ENCODE measurements at regions not wholly inside any gene's neighbourhood (a gene's known extent, or its start where the extent isn't known, plus 50 kb on each side); places are given as distances from the start of the nearest gene placed in this dataset.

- peaks cover 0 to 4% (median 0%) of the 10 kb centered on the region in 3 donors for H3K9me3 ChIP-seq
- H3K4me1 ChIP-seq: peaks cover 0 to 6% (median 0%) of the 10 kb centered on the region in 3 donors
- 88 to 89% methylated on average over 2 to 3 of the region's 3 CpGs for WGBS, 2 donors (ENCODE audit: low coverage in 1 of 2)
- no peak overlapping the region for H3K4me3 ChIP-seq
- no peak for TF ChIP-seq POLR2A (IDR thresholded peaks at IDR 0.05)
- TF ChIP-seq POLR2AphosphoS5 (IDR thresholded peaks at IDR 0.05): no peak
- TF ChIP-seq, protein P1, sequence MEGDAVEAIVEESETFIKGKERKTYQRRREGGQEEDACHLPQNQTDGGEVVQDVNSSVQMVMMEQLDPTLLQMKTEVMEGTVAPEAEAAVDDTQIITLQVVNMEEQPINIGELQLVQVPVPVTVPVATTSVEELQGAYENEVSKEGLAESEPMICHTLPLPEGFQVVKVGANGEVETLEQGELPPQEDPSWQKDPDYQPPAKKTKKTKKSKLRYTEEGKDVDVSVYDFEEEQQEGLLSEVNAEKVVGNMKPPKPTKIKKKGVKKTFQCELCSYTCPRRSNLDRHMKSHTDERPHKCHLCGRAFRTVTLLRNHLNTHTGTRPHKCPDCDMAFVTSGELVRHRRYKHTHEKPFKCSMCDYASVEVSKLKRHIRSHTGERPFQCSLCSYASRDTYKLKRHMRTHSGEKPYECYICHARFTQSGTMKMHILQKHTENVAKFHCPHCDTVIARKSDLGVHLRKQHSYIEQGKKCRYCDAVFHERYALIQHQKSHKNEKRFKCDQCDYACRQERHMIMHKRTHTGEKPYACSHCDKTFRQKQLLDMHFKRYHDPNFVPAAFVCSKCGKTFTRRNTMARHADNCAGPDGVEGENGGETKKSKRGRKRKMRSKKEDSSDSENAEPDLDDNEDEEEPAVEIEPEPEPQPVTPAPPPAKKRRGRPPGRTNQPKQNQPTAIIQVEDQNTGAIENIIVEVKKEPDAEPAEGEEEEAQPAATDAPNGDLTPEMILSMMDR (IDR thresholded peaks at IDR 0.05): no peak
- no peak for TF ChIP-seq EP300 (IDR thresholded peaks at IDR 0.05)
- no peaks in the 10 kb centered on the region for H3K36me3 ChIP-seq
- no peak for ATAC-seq
- H3K27ac ChIP-seq: no peak overlapping the region
- no peaks in the 10 kb centered on the region for H3K27me3 ChIP-seq
Measured at GRCh38 chr2:16060936-16061338, 120.6 kb downstream of the MYCN start.

GRCh38 chr2:16060125-16060935, 120.0 kb downstream of the MYCN start:
- no peak for TF ChIP-seq POLR2AphosphoS5 (IDR thresholded peaks at IDR 0.05)
- TF ChIP-seq POLR2A (IDR thresholded peaks at IDR 0.05): no peak
- TF ChIP-seq, protein P1 (IDR thresholded peaks at IDR 0.05): no peak
- no peak for TF ChIP-seq EP300 (IDR thresholded peaks at IDR 0.05)
- WGBS, 2 donors (ENCODE audit: low coverage in 1 of 2): 69 to 89% methylated on average over 2 to 3 of the region's 3 CpGs
- Histone ChIP-seq H3K27ac (no peak overlapping the region), H3K4me1 (peaks cover 0 to 12% (median 0%) of the 10 kb centered on the region in 3 donors), H3K36me3 (no peaks in the 10 kb centered on the region), H3K4me3 (no peak overlapping the region), H3K27me3 (no peaks in the 10 kb centered on the region), H3K9me3 (peaks cover 0 to 4% (median 0%) of the 10 kb centered on the region in 3 donors)
- no peak for ATAC-seq

DNA sequence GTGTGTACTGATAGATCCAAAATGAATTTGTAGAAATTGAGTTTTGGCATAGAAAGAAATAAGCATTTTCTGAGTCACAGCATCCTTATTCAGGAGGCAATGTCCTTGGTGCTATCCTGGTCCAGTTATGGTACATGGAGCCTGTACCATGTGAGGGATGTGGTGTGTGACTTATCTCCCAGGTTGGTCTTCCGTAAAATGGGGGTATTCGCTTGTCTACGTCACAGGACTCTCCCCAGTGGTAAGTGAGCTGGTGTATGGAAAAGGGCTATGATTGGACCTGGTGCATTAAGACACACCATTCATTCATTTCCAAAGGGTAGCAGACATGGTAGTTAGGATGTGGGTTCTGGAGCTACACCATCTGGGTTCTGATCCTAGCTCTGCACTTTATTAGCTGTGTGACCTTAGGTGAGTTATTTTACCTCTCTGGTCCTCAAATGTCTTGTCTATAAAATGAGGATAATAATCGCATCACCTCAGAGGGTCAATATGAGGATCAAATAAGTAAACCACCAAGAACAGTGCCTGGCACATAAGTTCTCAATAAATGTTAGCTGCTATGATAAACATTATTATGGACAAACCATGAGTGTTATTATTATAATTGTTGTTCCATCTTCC, 119.2 kb downstream of the MYCN start:
- no peak for TF ChIP-seq POLR2AphosphoS5 (IDR thresholded peaks at IDR 0.05)
- no peak for TF ChIP-seq POLR2A (IDR thresholded peaks at IDR 0.05)
- TF ChIP-seq, protein P1 (IDR thresholded peaks at IDR 0.05): no peak
- no peak for TF ChIP-seq EP300 (IDR thresholded peaks at IDR 0.05)
- peaks cover 0 to 13% (median 0%) of the 10 kb centered on the region in 3 donors for H3K4me1 ChIP-seq
- no peaks in the 10 kb centered on the region for H3K36me3 ChIP-seq
- H3K27ac ChIP-seq: no peak overlapping the region
- no peak for ATAC-seq
- peaks cover 0 to 4% (median 0%) of the 10 kb centered on the region in 3 donors for H3K9me3 ChIP-seq
- WGBS, 2 donors (ENCODE audit: low coverage in 1 of 2): 96 to 100% methylated on average over 1 to 3 of the region's 4 CpGs
- H3K4me3 ChIP-seq: no peak overlapping the region
- H3K27me3 ChIP-seq: no peaks in the 10 kb centered on the region

DNA sequence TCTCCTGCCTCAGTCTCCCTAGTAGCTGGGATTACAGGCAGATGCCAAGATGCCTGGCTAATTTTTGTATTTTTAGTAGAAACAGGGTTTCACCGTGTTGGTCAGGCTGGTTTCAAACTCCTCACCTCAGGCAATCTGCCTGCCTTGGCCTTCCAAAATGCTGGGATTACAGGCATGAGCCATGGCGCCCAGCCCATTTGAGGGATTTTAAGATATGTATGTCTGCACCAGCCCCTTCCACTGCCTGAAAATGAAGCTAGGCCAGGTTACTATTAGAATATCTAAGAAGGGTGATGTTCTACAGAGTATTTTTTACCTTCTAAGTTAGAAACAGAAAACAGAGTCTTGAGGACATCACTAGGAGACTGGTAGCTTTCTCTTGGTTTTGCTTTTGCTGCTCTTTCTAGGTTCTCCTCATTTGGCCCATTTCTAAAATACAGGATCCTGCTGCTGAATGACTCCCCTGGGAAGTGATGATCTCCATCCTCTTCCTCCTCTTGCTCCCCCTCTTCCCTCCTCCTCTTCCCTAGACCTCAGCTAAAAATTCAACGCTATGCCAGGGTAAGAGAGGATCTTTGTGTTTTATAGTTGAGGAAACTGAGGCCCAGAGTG, 118.5 kb downstream of the MYCN start:
- H3K27ac ChIP-seq: no peak overlapping the region
- H3K9me3 ChIP-seq: peaks cover 0 to 4% (median 0%) of the 10 kb centered on the region in 3 donors
- H3K36me3 ChIP-seq: no peaks in the 10 kb centered on the region
- 100% methylated on average over 1 of the region's 3 CpGs; no CpG with 5 or more reads in 1 of the 2 donors for WGBS, 2 donors (ENCODE audit: low coverage in 1 of 2)
- H3K4me1 ChIP-seq: peaks cover 0 to 13% (median 0%) of the 10 kb centered on the region in 3 donors
- no peak for ATAC-seq
- no peak overlapping the region for H3K4me3 ChIP-seq
- TF ChIP-seq POLR2AphosphoS5 (IDR thresholded peaks at IDR 0.05) (no peak), EP300 (IDR thresholded peaks at IDR 0.05) (no peak), POLR2A (IDR thresholded peaks at IDR 0.05) (no peak)
- TF ChIP-seq, protein P1 (IDR thresholded peaks at IDR 0.05): no peak
- H3K27me3 ChIP-seq: no peaks in the 10 kb centered on the region

Measured in gastroesophageal sphincter (tissue), 4 donors.